GM21825 (cell line): ENCODE measurements at regions not wholly inside any gene's neighbourhood (a gene's known extent, or its start where the extent isn't known, plus 50 kb on each side); places are given as distances from the start of the nearest gene placed in this dataset.

ENCODE experiments used
- ATAC-seq: cut with Tn5 transposase; IDR thresholded peaks from one replicate; pipeline ENCODE4 v1.9.1; 2021; ENCODE audit warnings: mild to moderate bottlenecking, moderate library complexity; ENCODE audit not compliant: unreplicated experiment

- no peak for ATAC-seq
These were observed 142.0 kb downstream of the TMEM30B start for GRCh38 chr14:61139006-61139599.

GRCh38 chr14:61132894-61133293 lies 148.2 kb downstream of the TMEM30B start:
- ATAC-seq, result no peak

GRCh38 chr14:61132336-61132735 lies 148.8 kb downstream of the TMEM30B start:
- ATAC-seq, result no peak

GRCh38 chr14:61130512-61131260 lies 149.6 kb downstream of the SLC38A6 start:
- no peak for ATAC-seq

- no peak for ATAC-seq
These were observed 148.2 kb downstream of the SLC38A6 start for GRCh38 chr14:61129168-61129745.

GRCh38 chr14:61128382-61129167 lies 147.5 kb downstream of the SLC38A6 start:
- ATAC-seq, result no peak

GRCh38 chr14:61126603-61127498 lies 145.8 kb downstream of the SLC38A6 start:
- ATAC-seq, result no peak

- no peak for ATAC-seq
These were observed 145.0 kb downstream of the SLC38A6 start for GRCh38 chr14:61125867-61126572.

- ATAC-seq, result no peak
These were observed 144.2 kb downstream of the SLC38A6 start for GRCh38 chr14:61125041-61125866.

- ATAC-seq, result no peak
These were observed 141.8 kb downstream of the SLC38A6 start for GRCh38 chr14:61122862-61123261.

GRCh38 chr14:61121355-61121787 lies 140.3 kb downstream of the SLC38A6 start:
- ATAC-seq, result no peak

GRCh38 chr14:61120576-61120975 lies 139.5 kb downstream of the SLC38A6 start:
- no peak for ATAC-seq

GRCh38 chr14:61119006-61119405 lies 138.0 kb downstream of the SLC38A6 start:
- ATAC-seq, result no peak

- no peak for ATAC-seq
These were observed 135.3 kb downstream of the SLC38A6 start for GRCh38 chr14:61116369-61116768.

GRCh38 chr14:61113561-61114225 lies 132.6 kb downstream of the SLC38A6 start:
- no peak for ATAC-seq

- ATAC-seq, result no peak
These were observed 131.5 kb downstream of the SLC38A6 start for GRCh38 chr14:61112506-61112905.

- no peak for ATAC-seq
These were observed 130.7 kb downstream of the SLC38A6 start for GRCh38 chr14:61111731-61112130.

GRCh38 chr14:61111209-61111665 lies 130.2 kb downstream of the SLC38A6 start:
- no peak for ATAC-seq
